Omental fat pad (tissue), 3 donors: ENCODE measurements at regions not wholly inside any gene's neighbourhood (a gene's known extent, or its start where the extent isn't known, plus 50 kb on each side); places are given as distances from the start of the nearest gene placed in this dataset.

Experiments
- ATAC-seq: fragments of 150-250 bp; one replicate; pipeline ENCODE4 v1.9.1; 2016; ENCODE audit warnings: mild to moderate bottlenecking, moderate library complexity; ENCODE audit not compliant: low FRiP score
- DNase-seq: peaks from one replicate; pipeline ENCODE4 v3.0.0-alpha.2; 2019; ENCODE audit warnings: low spot score
- TF ChIP-seq, protein P1 (sequence below), 3 donors: fragments of 450-650 bp; IDR thresholded peaks; one replicate each; pipeline ENCODE4 v1.5.1; 2016 to 2017; ENCODE audit warnings: antibody characterized with exemption in 3 of 3, mild to moderate bottlenecking in 3 of 3, moderate library complexity in 2 of 3

DNA sequence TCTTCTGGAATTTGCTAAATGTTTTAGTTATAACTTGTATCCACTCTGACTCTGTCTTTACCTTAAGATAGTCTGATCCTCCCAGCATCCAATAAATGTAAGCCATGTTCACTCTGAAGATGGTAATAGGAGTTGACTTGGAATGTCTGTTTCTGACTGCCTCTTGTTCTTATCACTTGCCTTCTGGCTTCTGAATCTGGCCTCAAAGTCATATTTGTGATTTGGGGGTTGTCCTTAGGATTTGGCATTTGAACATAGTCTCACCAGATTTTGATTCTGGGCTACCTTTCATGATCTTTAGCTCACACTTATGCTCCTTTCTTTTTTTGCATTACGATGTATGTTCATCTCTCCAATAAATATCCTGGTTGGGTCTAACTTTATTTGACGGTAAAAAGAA, 247.0 kb downstream of the SH2D4B start:
- no peak for DNase-seq
- ATAC-seq, result no peak
- TF ChIP-seq, protein P1, sequence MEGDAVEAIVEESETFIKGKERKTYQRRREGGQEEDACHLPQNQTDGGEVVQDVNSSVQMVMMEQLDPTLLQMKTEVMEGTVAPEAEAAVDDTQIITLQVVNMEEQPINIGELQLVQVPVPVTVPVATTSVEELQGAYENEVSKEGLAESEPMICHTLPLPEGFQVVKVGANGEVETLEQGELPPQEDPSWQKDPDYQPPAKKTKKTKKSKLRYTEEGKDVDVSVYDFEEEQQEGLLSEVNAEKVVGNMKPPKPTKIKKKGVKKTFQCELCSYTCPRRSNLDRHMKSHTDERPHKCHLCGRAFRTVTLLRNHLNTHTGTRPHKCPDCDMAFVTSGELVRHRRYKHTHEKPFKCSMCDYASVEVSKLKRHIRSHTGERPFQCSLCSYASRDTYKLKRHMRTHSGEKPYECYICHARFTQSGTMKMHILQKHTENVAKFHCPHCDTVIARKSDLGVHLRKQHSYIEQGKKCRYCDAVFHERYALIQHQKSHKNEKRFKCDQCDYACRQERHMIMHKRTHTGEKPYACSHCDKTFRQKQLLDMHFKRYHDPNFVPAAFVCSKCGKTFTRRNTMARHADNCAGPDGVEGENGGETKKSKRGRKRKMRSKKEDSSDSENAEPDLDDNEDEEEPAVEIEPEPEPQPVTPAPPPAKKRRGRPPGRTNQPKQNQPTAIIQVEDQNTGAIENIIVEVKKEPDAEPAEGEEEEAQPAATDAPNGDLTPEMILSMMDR (IDR thresholded peaks at IDR 0.05), result no peak

GRCh38 chr10:80786322-80786721, 248.6 kb downstream of the SH2D4B start:
- no peak for ATAC-seq
- no peak for DNase-seq
- TF ChIP-seq, protein P1 (IDR thresholded peaks at IDR 0.05), result no peak

DNA sequence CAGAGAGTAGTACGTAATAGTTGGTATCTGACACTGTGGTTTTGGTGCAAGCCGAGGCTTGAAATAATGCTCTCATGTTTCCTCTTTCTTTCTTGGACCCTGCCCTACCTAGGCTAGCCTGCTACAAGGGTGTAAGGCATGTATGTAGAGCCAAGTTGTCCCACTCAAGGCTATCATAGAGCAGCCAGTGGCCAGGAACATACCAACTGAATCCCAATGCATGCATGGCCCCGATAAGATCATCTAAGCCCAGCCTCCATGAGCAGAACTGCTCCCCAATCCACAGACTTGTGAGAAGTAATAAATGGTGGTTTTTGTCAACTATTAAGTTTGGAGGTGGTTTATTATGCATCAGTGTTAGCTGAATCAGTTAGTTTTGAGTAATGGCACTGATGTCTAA, 250.2 kb downstream of the SH2D4B start:
- ATAC-seq (no peak), DNase-seq (no peak)
- TF ChIP-seq, protein P1 (IDR thresholded peaks at IDR 0.05), result no peak

DNA sequence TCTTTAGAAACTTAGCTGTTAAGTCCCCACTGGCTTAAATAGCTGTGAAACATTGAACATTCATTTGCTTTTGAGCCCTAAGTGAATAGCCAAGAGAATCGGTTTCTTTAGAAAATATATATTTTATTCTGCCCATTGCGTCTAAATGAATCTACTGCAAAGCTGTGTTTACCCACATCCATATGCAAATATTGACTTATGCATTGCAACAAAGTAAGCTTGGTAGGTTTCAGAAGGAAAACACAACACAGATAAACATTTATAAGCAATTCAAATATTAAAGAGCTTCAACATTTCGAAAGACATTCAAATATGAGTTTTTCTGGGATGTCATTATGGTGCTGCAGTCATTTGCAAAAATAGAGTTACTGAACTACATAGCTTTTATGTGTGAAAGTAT, 257.3 kb downstream of the SH2D4B start:
- ATAC-seq, result no peak
- TF ChIP-seq, protein P1 (IDR thresholded peaks at IDR 0.05), result no peak

DNA sequence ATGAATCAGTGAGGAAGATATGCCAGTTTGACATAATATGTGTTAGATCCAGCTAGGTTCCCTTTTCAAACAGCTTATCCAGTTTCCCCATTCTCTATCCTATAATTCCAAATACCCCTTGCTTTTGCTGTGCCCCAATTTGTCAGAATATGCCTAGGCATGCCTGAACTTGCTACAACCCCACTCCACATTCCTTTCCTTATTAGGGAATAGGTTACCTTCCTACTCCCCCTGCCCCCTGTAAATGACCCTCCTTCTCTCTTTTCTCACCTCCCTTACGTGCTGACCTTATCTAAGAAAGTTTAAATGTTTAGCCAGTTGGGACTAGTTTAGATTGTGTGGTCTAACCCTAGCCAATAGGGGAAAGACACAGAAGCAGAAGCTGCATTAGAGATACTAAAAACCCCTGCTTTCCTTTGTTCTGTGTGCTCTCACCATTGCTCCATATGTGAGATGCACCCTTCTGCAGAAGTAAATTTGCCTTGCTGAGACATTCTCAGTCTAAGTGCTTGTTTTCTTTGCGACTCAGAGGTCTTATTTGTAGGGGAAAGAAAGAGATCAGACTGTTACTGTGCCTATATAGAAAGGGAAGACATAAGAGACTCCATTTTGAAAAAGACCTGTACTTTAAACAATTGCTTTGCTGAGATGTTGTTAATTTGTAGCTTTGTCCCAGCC, 267.8 kb downstream of the SH2D4B start:
- no peak for ATAC-seq
- TF ChIP-seq, protein P1 (IDR thresholded peaks at IDR 0.05), result no peak
- no peak for DNase-seq

More for the DNA sequence above, 257.3 kb downstream of the SH2D4B start:
- DNase-seq, result no peak

DNA sequence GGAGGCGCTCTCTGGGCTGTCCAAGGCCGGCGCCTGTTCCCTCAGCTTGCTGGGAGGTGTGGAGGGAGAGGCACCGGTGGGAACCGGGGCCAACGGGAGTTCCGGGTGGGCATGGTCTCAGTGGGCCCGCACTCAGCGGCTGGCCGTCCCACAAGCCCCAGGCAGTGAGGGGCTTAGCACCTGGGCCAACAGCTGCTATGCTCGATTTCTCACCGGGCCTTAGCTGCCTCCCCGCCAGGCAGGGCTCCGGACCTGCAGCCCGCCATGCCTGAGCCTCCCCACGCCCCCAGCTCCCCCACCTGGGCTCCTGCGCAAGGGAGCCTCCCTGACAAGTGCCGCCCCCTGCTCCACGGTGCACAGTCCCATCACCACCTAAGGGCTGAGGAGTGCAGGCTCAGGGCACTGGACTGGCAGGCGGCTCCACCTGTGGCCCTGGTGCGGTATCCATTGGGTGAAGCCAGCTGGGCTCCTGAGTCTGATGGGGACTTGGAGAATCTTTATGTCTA, 276.5 kb downstream of the SH2D4B start:
- DNase-seq (no peak), ATAC-seq (no peak)
- TF ChIP-seq, protein P1 (IDR thresholded peaks at IDR 0.05), result no peak

DNA sequence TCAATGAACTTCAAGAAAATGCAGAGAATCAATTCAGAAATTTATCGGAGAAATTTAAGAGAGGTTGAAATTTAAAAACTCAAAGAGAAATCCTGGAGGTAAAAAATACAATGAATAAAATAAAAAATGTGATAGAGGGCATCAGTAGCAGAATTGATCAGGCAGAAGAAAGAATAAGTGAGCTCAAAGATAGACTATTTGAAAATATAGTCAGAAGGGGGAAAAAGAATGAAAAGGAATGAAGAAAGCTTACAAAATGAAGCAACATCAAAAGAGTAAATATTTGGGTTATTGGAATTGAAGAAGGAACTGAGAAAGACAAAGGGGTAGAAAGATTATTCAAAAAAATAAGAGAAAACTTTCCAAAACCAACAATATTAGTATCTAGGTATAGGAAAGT, 291.4 kb downstream of the SH2D4B start:
- ATAC-seq (no peak), DNase-seq (no peak)
- TF ChIP-seq, protein P1 (IDR thresholded peaks at IDR 0.05), result no peak
